ENCODE measurements at regions not wholly inside any gene's neighbourhood (a gene's known extent, or its start where the extent isn't known, plus 50 kb on each side); places are given as distances from the start of the nearest gene placed in this dataset.

DNA sequence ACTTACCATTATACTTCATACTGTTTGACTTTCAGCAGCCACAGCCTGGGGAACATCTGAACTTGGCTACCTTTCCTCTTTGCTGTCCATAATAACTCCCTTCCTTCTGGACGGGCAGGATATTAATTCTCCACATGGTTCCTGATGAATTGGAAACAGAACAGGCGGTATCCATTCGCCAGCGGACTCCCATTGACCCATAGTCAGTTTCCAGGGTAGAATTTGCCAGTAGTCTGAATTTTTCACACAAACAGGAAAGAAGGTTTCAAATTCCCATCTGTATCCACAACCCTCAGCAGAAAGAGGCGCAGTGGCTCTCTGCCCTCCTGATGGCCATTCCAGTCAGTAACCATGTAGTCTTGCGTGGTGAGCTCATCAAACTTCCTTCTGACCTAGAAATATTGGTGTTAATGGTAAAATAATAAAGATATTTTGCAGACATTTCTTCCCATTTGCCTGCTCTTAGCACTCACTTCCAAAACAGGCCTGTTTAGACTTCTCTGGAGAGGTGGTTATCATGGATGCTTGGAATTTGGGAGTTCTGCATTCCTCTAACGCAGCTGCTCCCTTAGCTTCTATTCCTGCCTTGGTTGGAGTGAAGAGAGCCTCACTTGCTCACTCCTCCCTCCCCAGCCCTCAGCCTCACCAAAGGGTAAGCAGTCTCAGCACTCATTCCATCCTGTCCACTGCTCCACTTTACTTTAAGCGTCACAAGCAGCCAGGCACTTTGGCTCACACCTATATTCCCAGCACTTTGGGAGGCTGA is 75.0 kb upstream of the OXGR1 start:
- TF ChIP-seq POLR2AphosphoS5 (IDR thresholded peaks at IDR 0.05) (no peak), POLR2A (IDR thresholded peaks at IDR 0.05; ENCODE audit: low read depth) (no peak), EP300 (IDR thresholded peaks at IDR 0.05) (no peak)
- TF ChIP-seq, protein P1, sequence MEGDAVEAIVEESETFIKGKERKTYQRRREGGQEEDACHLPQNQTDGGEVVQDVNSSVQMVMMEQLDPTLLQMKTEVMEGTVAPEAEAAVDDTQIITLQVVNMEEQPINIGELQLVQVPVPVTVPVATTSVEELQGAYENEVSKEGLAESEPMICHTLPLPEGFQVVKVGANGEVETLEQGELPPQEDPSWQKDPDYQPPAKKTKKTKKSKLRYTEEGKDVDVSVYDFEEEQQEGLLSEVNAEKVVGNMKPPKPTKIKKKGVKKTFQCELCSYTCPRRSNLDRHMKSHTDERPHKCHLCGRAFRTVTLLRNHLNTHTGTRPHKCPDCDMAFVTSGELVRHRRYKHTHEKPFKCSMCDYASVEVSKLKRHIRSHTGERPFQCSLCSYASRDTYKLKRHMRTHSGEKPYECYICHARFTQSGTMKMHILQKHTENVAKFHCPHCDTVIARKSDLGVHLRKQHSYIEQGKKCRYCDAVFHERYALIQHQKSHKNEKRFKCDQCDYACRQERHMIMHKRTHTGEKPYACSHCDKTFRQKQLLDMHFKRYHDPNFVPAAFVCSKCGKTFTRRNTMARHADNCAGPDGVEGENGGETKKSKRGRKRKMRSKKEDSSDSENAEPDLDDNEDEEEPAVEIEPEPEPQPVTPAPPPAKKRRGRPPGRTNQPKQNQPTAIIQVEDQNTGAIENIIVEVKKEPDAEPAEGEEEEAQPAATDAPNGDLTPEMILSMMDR (IDR thresholded peaks at IDR 0.05), result no peak

Measured in esophagus muscularis mucosa (tissue), 4 donors.